Activated naive CD4-positive, alpha-beta T cell (primary cell): ENCODE measurements at regions not wholly inside any gene's neighbourhood (a gene's known extent, or its start where the extent isn't known, plus 50 kb on each side); places are given as distances from the start of the nearest gene placed in this dataset.

ENCODE experiments used
- DNase-seq, 4 experiments: peaks; one replicate each; lab custom pipeline; 2025; lab: John Stamatoyannopoulos, UW

GRCh38 chr5:54611290-54611951 lies 93.9 kb downstream of the SNX18 start:
- DNase-seq, result no peak

- DNase-seq, result no peak
These were observed 92.8 kb downstream of the SNX18 start for GRCh38 chr5:54610197-54610944.

- no peak for DNase-seq
These were observed 91.0 kb downstream of the SNX18 start for GRCh38 chr5:54608423-54609085.

GRCh38 chr5:54607006-54607405 lies 89.4 kb downstream of the SNX18 start:
- no peak for DNase-seq

GRCh38 chr5:54603372-54603771 lies 85.8 kb downstream of the SNX18 start:
- DNase-seq, result no peak

- DNase-seq, result no peak
These were observed 84.9 kb downstream of the SNX18 start for GRCh38 chr5:54602475-54602874.

GRCh38 chr5:54601411-54602230 lies 84.1 kb downstream of the SNX18 start:
- DNase-seq, result no peak
